GM21447 (cell line): ENCODE measurements at regions not wholly inside any gene's neighbourhood (a gene's known extent, or its start where the extent isn't known, plus 50 kb on each side); places are given as distances from the start of the nearest gene placed in this dataset.

Source experiments
- ATAC-seq: cut with Tn5 transposase; IDR thresholded peaks from one replicate; pipeline ENCODE4 v1.9.1; 2021; ENCODE audit not compliant: unreplicated experiment

DNA sequence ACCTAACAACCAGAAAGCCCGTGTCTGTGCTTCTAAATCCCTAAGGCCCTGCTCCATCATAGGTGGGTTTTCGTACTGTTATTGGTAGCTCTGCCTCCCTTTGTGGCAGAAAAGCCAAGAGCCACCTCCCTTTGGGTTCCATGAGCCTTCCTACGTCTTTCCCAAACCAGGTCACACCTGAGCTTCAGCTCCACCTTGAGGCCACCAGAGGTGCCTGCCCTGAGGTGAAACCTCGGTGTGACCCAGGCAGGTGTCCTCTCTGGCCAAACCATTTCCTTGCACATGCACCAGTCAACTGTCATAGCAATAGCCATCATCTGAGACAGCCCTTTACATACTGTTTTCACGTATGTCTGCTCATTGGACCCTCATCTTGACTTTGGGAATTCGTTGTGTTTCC lies 188.0 kb upstream of the RBPJ start:
- ATAC-seq: no peak

GRCh38 chr4:26133840-26134239 lies 187.0 kb upstream of the RBPJ start:
- ATAC-seq: no peak

DNA sequence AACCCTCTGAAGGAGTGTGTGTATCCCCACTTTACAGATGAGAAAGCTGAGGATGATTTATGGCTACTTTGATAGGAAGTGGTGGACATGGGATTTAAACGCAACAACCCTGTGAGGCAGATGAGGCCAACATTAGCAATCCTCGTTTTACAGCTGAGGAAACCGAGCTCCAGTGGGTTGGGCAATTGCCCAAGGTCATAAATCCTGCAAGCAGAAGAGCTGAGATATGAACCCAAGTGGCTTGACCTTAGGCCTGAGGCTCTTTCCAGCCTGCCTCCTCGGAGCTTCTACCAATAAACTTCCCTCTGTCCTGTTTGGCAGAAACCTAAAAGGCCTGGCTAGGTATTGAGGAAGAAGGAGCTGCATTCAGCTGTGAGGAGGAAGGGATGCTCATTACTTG lies 185.5 kb upstream of the RBPJ start:
- ATAC-seq: no peak

- no peak for ATAC-seq
Observed at GRCh38 chr4:26136615-26137014, 184.2 kb upstream of the RBPJ start.

DNA sequence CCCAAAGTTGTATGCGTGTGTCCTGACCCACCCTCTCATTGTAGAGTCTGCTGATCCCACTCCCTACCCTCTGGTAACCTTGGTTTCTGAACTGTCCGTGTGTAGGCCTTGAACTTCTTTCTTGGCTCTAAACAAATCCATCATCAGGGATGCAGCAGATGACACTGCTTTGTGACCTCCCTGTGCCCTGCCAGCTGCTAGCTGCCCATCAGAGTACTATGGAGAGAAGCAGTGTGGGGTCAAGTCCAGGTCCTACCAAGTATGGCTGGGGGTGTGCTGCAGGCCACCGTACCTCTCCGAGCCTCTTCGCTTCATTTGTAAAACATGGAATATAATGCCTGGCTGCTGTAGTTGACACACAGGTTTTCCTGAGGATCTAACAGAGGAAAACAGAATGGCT lies 183.5 kb upstream of the RBPJ start:
- no peak for ATAC-seq

DNA sequence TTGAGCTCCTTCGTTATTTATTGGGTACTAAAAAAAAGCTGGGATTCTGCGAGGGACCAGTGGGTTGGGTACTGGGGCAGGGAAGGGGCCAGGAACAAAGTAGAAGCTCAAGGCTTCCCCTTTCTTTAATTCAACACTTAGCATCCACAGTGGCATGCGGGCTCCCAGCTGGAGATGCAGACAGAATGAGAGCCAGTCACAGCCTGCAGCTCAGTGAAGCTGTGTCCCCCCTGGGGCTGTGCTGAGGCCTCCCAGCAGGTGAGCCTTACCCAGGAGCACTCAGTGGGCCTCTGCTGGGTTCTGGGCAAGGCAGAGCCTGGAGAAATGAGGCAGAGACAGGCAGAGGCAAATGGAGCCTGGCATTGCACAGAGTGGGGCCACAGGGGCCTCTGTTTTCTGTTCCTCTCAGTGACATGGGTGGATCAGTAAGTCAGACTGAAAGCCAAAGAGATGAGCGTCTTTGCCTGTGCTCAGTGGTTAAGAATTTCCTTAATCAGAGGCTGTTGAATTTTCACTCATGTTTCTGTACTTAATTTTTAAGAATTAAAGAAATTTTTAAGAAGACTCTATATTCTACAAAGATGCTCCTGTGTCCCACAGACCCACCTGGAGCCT lies 181.4 kb upstream of the RBPJ start:
- no peak for ATAC-seq

- no peak for ATAC-seq
Observed at GRCh38 chr4:26140150-26140898, 180.5 kb upstream of the RBPJ start.

GRCh38 chr4:26141051-26141721 lies 179.6 kb upstream of the RBPJ start:
- no peak for ATAC-seq

DNA sequence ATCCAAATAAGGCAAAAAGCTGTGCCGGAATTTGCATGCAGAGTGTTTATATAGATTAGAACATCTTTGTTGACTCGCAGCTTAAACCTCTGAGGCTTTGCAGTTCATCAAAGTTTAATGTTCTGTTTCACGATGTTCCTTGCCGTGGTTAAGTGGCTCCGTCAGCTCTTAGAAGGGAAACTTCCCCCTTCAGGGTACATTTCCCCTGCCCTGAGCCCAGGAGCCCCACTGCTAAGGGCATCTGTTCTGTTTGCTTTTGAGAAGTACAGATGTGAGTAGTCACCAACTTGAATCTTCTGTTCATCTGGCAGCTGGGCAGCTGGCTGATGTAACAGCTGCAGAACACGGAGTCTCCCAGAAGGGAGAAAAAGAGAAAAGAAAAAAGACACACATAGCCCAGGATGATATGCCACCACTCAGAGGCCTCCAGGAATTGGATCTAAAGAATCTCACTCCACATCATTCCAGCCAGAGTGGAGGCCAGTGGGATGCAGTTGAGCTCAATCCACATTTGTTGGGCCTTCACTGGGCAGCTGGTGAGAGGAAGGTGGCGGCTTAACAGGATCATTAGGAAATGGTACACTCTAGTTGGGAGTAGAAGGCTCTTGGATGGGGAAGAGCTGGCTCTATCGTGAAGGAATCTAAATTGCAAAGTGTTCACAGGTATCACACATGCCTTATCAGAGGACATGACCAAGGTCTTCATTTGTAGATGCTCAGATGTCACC lies 178.7 kb upstream of the RBPJ start:
- peak; percentile 60 for ATAC-seq

DNA sequence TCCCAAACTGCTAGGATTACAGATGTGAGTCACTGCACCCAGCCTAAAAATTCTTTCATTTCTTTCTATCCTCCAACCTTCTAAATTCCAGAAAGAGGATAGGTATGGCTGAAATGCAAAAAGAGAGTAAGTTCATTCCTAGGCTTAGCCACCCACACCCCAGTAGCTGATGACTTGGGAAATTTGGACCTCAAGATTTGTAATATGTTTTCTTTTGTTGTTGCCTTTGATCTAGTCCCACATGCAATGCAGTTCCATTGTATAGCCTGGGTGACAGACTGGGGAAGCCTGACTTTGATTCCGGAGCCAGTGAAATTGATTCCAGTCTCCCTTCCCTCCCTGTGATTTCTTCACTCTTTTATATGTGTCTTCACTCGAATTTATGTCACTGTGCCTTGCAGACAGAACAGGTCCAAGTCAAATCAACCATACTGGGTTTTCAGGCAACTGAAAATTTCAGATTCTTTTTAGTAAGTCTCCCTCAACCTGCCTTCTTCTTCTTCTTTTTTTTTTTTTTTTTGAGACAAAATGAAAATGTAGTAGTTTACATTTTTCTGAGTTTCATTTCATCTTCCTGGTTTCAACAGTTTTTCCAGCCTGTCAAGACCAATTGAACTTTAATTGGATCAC lies 176.2 kb upstream of the RBPJ start:
- no peak for ATAC-seq

- ATAC-seq: no peak
Observed at GRCh38 chr4:26145212-26145611, 175.6 kb upstream of the RBPJ start.

GRCh38 chr4:26148927-26149326 lies 171.9 kb upstream of the RBPJ start:
- no peak for ATAC-seq

GRCh38 chr4:26150948-26151347 lies 169.9 kb upstream of the RBPJ start:
- ATAC-seq: no peak

- no peak for ATAC-seq
Observed at GRCh38 chr4:26151615-26152014, 169.2 kb upstream of the RBPJ start.

- ATAC-seq: no peak
Observed at GRCh38 chr4:26152056-26152455, 168.8 kb upstream of the RBPJ start.

DNA sequence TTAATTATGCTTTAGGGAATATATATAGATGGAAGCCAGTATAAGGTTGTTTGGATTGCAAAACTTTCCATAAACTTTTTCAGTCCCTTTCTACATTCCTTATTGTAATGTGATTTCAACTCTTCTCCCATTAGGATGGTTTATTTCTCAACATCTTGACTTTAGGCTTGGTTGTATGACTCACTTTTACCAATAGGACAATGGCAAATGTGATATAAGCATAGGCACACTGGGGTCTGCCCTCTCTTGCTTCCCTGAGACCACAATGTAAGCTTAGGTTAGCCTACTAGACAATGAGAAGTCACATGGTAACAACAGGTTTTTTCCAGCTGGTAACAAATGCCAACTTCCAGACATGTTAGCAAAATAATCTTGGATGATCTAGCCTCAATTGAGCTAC lies 163.3 kb upstream of the RBPJ start:
- no peak for ATAC-seq

DNA sequence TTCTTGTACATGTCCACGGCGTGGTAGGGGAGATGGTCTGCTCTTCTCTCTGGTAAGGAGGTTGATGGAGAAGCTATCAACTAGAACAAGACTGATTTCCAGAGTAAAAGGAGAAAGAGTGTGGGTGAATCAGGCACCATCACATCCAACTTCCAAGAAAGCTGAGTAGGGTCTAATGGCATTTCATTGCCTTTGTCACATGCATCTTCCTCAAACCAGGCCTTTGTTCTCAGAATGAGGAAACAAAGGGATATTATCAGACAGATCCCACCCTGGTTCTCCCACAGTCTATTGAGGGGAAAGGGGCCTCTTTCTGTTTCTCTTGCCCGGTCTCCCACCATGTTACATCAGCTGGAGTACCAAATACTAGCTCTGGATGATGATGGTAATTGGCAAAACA lies 160.2 kb upstream of the RBPJ start:
- ATAC-seq: no peak

GRCh38 chr4:26161030-26161824 lies 159.6 kb upstream of the RBPJ start:
- ATAC-seq: no peak

- no peak for ATAC-seq
Observed at GRCh38 chr4:26162101-26162500, 158.7 kb upstream of the RBPJ start.
